Mucosa of rectum (tissue), 2 donors: ENCODE measurements at regions not wholly inside any gene's neighbourhood (a gene's known extent, or its start where the extent isn't known, plus 50 kb on each side); places are given as distances from the start of the nearest gene placed in this dataset.
"Not testable (repeated sequence)": the region's sequence is repeated elsewhere in the genome, so short reads cannot be mapped to it uniquely, and the experiment has no call there.

Experiments used
- H3K27ac ChIP-seq, 2 donors: one replicate each; pipeline ENCODE4 v1.7.0; 2013; ENCODE audit warnings: inconsistent platforms in 2 of 2, low read depth in 2 of 2, low read length in 2 of 2
- H3K27me3 ChIP-seq, 2 donors: one replicate each; pipeline ENCODE4 v1.7.0; 2013; ENCODE audit warnings: low read length in 2 of 2; ENCODE audit not compliant: control insufficient read depth in 2 of 2, insufficient read depth in 2 of 2
- H3K36me3 ChIP-seq, 2 donors: one replicate each; pipeline ENCODE4 v1.7.0; 2013; ENCODE audit warnings: low read length in 2 of 2; ENCODE audit not compliant: control insufficient read depth in 2 of 2, insufficient read depth in 2 of 2
- H3K4me1 ChIP-seq, 2 donors: one replicate each; pipeline ENCODE4 v1.7.0; 2013; ENCODE audit warnings: low read length in 2 of 2, mild to moderate bottlenecking in 1 of 2; ENCODE audit not compliant: control insufficient read depth in 2 of 2, insufficient read depth in 2 of 2
- H3K4me3 ChIP-seq, 2 donors: one replicate each; pipeline ENCODE4 v1.7.0; 2013; ENCODE audit warnings: low read length in 2 of 2
- H3K9ac ChIP-seq, 2 donors: one replicate each; pipeline ENCODE4 v1.7.0; 2013; ENCODE audit warnings: low read length in 2 of 2, low read depth in 1 of 2, mild to moderate bottlenecking in 1 of 2
- H3K9me3 ChIP-seq, 2 donors: one replicate each; pipeline ENCODE4 v1.7.0; 2013; ENCODE audit warnings: low read length in 2 of 2; ENCODE audit not compliant: control insufficient read depth in 2 of 2
- donor health status: healthy.
- donor health status: Normal muscosa, but diverticular disease.

DNA sequence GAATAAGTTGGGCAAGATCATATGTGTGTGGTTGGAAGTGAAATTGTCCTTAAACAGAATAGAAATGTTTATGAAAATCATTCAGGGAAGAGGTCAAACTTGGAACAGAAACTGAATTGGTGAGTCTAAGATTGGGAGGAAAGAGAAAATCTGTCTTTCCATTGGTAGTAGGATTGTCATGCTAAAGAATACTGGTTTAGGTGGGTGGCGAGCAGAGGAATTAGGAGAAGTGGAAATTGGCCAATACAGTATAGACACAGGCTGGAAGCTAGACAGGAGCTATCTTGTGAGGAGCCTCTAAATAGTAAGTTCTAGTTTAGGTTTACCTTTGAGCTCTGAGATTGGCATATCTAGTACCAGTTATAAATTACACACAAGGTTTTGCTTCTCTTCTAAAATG is 80.9 kb upstream of the KYNU start:
- no peak overlapping the region for H3K4me3 ChIP-seq
- no peaks in the 10 kb centered on the region for H3K36me3 ChIP-seq
- no peak overlapping the region for H3K9ac ChIP-seq
- H3K9me3 ChIP-seq, result no peaks in the 10 kb centered on the region
- H3K27me3 ChIP-seq, result no peaks in the 10 kb centered on the region
- H3K27ac ChIP-seq, result no peak overlapping the region
- H3K4me1 ChIP-seq, result no peaks in the 10 kb centered on the region

DNA sequence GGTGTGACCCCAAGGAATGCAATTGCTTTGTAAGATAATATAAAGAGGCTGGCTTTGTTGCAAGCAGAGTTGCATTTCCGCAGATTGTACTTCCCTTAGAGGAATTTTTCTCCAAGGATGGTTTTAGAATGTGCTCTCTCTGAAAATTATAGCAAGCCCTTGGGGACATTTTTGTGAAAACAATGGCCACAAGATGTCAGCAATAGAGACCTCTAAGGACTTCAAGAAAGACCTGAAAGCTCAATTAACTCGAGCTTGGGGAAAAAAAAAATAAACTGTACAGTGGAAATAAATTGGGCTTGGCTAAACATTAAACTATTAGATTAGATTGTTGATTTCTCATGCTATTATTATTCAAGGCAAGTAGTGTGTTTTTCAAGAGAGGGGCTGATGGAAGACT is 81.3 kb upstream of the KYNU start:
- Histone ChIP-seq H3K36me3 (no peaks in the 10 kb centered on the region), H3K9me3 (no peaks in the 10 kb centered on the region), H3K27me3 (no peaks in the 10 kb centered on the region), H3K4me3 (no peak overlapping the region), H3K9ac (no peak overlapping the region), H3K27ac (no peak overlapping the region), H3K4me1 (no peaks in the 10 kb centered on the region)

DNA sequence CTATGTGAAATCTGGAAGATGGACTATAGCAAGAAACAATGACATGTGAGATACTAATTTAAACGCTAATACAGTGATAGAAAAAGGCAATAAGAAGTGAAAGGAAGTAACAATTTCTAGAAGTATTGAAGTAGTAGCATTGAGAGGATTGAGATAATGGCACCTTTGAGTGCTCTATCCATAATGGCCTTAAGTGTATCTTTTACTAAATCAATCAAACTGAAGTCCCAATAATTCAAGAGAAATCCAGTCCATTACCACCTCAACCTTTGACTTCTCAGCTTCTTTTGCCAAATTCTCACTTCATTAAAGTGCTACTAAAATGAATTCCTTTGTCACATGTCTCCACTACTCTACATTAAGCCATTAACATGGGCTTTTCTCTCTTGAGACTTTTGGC is 82.6 kb upstream of the KYNU start:
- Histone ChIP-seq H3K27me3 (no peaks in the 10 kb centered on the region), H3K4me1 (no peaks in the 10 kb centered on the region), H3K9me3 (no peaks in the 10 kb centered on the region), H3K36me3 (no peaks in the 10 kb centered on the region), H3K9ac (no peak overlapping the region), H3K27ac (no peak overlapping the region), H3K4me3 (no peak overlapping the region)

DNA sequence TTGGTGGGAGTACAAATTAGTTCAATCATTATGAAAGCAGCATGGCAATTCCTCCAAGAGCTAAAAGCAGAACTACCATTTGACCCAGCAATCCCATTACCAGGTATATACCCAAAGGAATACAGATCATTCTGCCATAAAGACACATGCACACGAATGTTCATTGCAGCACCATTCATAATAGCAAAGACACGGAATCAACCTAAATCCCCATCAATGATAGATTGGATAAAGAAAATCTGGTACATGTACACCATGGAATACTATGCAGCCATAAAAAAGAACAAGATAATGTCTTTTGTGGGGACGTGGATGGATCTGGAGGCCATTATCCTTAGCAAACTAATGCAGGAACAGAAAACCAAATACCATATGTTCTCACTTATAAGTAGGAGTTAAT is 85.1 kb upstream of the KYNU start:
- not testable (repeated sequence) for H3K9me3 ChIP-seq, H3K27me3 ChIP-seq, H3K9ac ChIP-seq, H3K4me3 ChIP-seq, H3K4me1 ChIP-seq, H3K27ac ChIP-seq, H3K36me3 ChIP-seq

DNA sequence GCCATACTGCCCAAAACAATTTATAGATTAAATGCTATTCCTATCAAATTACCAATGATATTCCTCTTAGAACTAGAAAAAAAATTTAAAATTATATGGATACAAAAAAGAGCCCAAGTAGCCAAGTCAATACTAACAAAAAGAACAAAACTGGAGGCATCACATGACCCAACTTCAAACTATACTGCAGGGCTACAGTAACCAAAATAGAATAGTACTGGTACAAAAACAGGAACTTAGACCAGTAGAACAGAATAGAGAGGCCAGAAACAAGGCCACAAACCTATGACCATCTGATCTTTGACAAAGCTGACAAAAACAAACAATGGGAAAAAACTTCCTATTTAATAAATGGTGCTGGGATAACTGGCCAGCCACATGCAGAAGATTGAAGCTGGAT is 86.1 kb upstream of the KYNU start:
- no peaks in the 10 kb centered on the region for H3K9me3 ChIP-seq
- no peaks in the 10 kb centered on the region for H3K36me3 ChIP-seq
- H3K4me1 ChIP-seq, result no peaks in the 10 kb centered on the region
- no peak overlapping the region for H3K4me3 ChIP-seq
- no peak overlapping the region for H3K27ac ChIP-seq
- H3K9ac ChIP-seq, result no peak overlapping the region
- no peaks in the 10 kb centered on the region for H3K27me3 ChIP-seq

DNA sequence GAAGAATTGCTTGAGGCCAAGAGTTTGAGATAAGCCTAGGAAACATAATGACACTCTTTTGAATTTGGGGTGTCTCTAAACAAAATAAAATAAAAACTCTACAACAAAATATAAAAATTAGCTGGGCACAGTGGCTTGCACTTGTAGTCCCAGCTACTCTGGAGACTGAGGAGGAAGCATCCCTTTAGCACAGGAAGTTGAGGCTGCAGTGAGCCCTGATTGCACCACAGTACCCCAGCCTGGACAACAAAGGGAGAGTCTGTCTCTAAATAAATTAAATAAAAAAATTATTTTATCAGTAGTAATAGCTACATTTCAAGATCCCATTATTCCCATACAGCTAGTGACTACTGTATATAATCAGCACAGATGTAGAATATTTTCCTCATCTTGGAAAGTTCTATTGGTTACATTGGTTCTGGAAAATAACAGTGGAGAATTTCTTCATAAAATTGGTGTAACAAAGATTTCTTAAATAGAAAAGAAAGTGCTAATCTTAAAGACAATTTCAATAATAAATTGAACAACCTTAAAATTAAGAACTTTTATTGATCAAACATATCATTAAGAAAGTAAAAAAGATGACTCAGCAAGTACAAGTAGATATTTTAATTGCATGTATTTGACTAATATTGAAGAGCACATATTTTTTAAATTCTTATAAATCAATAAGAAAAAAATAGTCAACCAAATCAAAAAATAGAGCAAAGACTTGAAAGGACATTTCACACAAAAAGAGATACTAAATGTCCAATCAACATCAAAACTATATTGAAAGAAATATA is 90.4 kb upstream of the KYNU start:
- no peaks in the 10 kb centered on the region for H3K36me3 ChIP-seq
- no peak overlapping the region for H3K27ac ChIP-seq
- H3K4me1 ChIP-seq, result no peaks in the 10 kb centered on the region
- H3K4me3 ChIP-seq, result no peak overlapping the region
- no peaks in the 10 kb centered on the region for H3K9me3 ChIP-seq
- H3K9ac ChIP-seq, result no peak overlapping the region
- H3K27me3 ChIP-seq, result no peaks in the 10 kb centered on the region

DNA sequence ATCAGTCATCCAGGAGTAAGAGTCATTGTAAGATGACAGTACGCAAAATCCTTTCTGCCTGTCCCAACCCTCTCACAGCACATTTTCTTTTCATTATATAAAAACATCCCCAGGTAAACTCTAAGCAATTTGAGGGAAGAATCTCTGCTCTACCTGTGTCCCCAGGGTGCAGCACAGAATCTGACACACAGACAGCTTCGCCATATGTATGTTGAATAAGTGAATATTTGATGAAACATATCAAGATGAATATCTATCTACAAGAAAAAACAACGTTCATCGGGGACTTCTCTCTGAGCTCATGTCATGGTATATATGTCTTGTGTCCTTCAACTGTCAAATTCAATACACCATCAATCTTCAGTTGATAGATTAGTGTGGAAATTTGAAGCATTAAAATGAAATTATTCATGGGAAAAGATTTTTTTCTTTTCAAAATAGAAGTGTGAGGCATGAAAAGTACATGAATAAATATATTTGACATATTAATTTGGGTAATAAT is 94.5 kb upstream of the KYNU start:
- no peak overlapping the region for H3K27ac ChIP-seq
- no peak overlapping the region for H3K4me3 ChIP-seq
- H3K36me3 ChIP-seq, result no peaks in the 10 kb centered on the region
- no peaks in the 10 kb centered on the region for H3K27me3 ChIP-seq
- H3K9me3 ChIP-seq, result no peaks in the 10 kb centered on the region
- no peaks in the 10 kb centered on the region for H3K4me1 ChIP-seq
- H3K9ac ChIP-seq, result no peak overlapping the region

DNA sequence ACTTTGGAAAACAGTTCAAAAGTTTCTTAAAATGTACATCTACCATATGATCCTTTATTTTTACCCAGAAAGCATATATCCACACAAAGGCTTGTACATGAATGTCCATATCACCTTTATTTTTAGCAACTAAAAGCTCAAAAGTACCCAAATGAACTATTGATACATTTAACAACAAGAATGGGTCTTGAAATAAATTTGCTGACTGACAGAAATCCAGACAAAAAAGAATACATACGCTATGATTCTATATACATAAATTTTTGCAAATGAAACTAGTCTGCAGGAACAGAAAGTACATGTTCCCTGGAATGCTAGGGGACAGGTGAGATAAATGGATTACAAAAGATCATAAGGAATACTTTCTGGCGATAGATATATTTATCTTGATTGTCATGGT is 96.3 kb upstream of the KYNU start:
- Histone ChIP-seq H3K4me3 (no peak overlapping the region), H3K9me3 (no peaks in the 10 kb centered on the region), H3K27me3 (no peaks in the 10 kb centered on the region), H3K36me3 (no peaks in the 10 kb centered on the region), H3K27ac (no peak overlapping the region), H3K4me1 (no peaks in the 10 kb centered on the region), H3K9ac (no peak overlapping the region)

DNA sequence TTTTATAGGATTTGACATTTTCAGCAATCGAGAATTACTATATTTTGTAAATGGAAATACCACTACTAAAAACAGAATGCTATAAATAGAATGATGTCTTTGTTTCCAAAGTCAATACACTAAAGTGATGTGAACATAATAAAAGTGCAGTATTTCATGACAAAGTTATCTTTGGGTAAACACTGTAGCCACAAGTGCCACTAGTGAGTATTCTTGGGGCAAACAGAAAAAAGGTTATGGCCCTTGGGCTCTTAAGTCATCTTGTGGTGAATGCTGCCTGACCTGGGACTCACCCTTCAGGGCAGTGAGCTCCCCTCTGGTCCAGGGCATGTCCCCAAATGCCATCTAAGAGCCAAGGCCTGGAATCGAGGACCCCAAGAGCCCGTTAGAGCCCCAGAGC is 99.2 kb upstream of the KYNU start:
- H3K4me1 ChIP-seq, result no peaks in the 10 kb centered on the region
- H3K9me3 ChIP-seq, result no peaks in the 10 kb centered on the region
- H3K36me3 ChIP-seq, result no peaks in the 10 kb centered on the region
- no peak overlapping the region for H3K27ac ChIP-seq
- no peak overlapping the region for H3K9ac ChIP-seq
- no peak overlapping the region for H3K4me3 ChIP-seq
- H3K27me3 ChIP-seq, result no peaks in the 10 kb centered on the region

DNA sequence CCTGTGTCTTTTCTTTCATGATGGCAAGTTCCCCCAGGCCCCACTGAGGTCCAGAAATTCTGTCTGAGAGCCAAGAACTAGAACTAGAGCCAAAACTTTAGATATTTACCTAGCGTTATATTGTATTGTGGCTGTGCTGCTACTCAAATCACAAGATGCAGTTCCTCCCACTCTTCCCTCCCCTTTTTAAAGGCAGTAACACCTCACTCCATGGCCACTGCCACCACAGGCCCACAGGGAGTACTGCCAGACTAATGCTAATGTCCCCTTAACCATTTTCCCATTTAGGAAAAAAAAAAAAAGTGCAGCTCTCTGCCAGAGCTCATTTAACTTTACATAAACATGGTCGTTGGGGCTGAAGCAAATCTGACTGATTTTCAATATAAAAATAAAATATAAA is 99.7 kb upstream of the KYNU start:
- Histone ChIP-seq H3K9me3 (no peaks in the 10 kb centered on the region), H3K27me3 (no peaks in the 10 kb centered on the region), H3K27ac (no peak overlapping the region), H3K9ac (no peak overlapping the region), H3K36me3 (no peaks in the 10 kb centered on the region), H3K4me1 (no peaks in the 10 kb centered on the region), H3K4me3 (no peak overlapping the region)
